A204.1 (cell line): ENCODE measurements at regions not wholly inside any gene's neighbourhood (a gene's known extent, or its start where the extent isn't known, plus 50 kb on each side); places are given as distances from the start of the nearest gene placed in this dataset.
"Not testable (repeated sequence)": the region's sequence is repeated elsewhere in the genome, so short reads cannot be mapped to it uniquely, and the experiment has no call there.

ENCODE experiments used
- FAIRE-seq: peaks from 2 replicates; lab custom pipeline; 2012; peaks lifted over from hg19 to GRCh38; lab: Jason Lieb, UNC

GRCh38 chr6:152811785-152812184 lies 61.2 kb downstream of the VIP start:
- FAIRE-seq = no peak

DNA sequence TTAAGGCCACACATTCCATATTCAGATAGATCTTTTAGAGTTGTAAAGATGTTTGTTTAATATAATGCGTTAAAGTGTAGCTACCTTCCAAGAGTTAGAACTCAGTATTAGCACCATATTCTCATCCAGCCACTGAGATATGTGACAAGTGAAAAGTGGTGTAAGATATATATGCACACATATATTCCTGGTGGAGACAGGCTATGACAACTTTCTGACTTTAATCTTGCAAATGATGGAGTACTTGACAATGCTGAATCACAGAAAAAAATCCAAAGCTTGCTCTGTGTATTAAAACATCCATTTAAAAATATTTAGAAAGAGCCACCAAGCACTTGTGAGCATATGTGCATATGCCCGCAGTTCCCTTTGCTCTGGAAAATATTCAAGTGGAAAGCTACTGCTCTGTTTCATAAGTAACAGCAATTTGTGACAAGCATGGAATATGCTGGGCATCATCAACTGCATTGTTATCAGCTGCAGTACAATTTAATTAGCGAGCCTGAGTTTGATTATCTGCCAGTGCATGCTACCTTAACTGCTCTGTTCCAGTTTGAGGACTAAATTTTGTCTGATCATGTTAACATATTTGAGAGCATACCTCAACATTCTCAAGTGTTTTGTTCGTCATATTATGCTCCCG lies 64.8 kb downstream of the VIP start:
- FAIRE-seq = no peak

- no peak for FAIRE-seq
These were observed 65.5 kb downstream of the VIP start for GRCh38 chr6:152816055-152816454.

- no peak for FAIRE-seq
These were observed 70.9 kb downstream of the VIP start for GRCh38 chr6:152821525-152821924.

- FAIRE-seq = no peak
These were observed 74.1 kb downstream of the VIP start for GRCh38 chr6:152824666-152825065.

DNA sequence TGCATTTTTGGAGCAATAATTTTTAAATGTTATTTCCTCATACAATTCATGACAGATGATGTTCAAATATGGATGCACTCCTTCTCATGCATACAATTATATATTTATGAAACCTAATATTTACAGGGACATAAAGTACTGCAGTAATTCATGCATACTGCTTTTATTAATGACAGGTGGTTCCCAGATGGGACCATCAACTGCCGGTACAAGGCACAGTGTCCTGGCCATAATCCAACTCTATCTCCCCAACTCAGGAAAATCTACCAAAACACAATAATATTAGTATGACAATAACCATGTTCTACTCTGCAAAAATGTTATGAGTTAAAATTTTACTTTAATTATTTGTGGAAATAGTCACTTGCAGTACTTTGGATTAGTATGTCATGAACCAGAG lies 77.8 kb downstream of the VIP start:
- no peak for FAIRE-seq

DNA sequence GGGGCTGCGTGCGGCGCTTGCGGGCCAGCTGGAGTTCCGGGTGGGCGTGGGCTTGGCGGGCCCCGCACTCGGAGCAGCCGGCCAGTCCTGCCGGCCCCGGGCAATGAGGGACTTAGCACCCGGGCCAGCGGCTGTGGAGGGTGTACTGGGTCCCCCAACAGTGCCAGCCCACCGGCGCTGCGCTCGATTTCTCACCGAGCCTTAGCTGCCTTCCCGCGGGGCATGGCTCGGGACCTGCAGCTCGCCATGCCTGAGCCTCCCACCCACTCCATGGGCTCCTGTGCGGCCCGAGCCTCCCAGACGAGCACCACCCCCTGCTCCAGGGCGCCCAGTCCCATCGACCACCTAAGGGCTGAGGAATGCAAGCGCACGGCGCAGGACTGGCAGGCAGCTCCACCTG lies 83.8 kb downstream of the VIP start:
- FAIRE-seq = not testable (repeated sequence)

GRCh38 chr6:152836523-152836922 lies 85.9 kb downstream of the VIP start:
- FAIRE-seq = no peak

DNA sequence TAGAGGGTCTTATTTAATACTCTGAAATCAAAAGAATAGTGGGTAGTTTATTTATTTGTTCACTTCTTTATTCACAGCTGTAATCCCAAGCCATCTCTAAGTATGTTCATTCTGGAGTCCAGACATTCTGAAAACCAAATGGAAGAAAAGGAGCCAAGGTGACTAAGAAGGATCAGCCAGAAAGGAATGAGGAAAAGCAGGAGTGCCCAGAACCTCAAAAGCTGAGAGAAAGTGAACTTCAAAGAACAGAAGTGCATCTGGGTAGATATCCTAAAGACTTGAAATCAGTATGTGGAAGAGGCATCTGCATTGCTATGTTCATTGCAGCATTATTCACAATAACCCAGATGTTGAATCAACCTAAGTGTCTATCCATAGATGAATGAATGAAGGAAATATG lies 94.8 kb downstream of the VIP start:
- FAIRE-seq = no peak

DNA sequence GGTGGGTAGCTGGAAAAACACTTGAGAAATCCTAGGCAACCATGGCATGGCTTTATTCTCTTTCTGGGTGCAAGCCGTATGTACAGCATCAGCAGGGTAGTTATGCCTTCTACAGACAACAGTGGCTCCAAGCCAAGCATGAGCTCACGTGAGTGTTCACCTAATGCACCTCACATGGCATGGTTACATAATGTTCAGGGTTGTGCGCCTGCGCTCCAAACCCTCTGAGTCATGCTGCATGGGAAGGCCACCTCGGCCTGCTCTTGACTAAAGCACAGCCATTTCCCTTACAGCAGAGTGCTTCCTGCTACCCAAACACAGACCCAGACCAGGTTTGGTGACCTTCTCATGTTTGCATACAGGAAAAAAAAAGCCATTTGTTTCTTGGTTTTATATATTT lies 96.2 kb downstream of the VIP start:
- FAIRE-seq = no peak

DNA sequence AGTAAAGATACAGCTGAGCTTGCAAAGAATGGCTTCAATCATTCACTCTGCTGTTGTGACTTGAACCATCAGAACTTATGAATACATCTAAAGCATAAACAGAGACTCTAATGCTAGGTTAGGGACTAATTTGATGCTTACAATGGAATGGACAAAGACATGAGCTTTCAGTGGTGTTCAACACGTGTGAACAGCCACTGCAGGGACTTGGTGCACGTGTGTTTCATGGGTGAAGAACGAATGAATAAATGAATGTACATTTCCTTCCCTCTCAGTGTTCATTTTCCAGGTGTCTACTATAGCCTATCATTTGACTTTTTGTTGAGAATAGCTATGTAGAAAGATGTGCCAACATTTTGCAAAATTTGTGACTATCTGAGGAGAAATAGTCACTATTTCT lies 98.3 kb downstream of the VIP start:
- FAIRE-seq = no peak

DNA sequence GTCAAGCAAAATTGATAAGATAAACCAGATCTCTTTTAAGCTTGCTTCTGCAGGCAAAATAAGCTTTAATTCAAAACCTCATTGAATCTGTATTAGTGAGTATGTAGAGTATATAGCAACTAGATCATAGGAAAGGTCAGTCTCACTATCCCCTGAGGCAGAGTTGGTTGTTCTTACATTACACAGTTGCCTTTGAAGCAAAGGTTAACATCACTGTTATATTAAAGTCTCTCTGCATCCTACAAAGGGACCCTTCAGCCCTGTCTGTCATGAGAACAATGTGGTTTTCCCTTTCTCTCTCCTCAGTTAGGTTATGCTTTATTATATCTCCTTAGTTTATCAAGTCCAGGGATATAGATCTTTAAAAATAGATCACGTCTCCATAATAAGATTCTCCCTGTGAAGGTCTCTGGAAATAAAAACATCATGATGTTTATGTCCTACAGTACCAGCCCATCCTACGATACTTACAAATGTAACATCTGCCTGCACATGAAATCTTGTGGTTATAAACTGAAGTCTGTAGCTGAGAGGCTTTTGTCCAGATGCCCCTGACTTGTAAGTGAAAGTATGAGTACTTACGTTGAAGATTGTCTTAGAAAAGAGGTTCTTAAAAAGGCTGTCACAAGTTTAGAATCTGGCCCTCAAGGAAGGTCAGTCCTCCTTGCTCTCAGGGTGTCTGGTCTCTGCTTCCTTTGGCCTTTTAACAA lies 103.6 kb downstream of the VIP start:
- FAIRE-seq = no peak

DNA sequence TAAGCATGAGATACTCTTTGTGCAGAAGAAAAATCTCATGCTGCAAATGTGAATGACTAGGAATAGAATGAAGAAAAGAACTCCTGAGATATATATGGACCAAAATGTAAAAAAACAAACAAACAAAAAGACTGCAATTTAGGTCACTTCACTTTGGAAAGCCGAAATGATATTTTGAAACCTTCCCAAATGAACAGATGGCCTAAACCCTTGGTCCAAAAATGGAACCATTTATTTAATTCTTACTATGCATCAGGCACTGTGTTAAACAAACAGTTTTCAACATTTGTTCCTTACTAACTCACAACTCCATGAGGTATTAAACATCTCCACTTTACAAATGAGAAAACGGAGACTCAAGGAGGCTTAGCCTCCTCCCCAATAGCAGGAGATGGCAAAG lies 107.5 kb downstream of the VIP start:
- FAIRE-seq = no peak

GRCh38 chr6:152859225-152859624 lies 108.6 kb downstream of the VIP start:
- FAIRE-seq = no peak

DNA sequence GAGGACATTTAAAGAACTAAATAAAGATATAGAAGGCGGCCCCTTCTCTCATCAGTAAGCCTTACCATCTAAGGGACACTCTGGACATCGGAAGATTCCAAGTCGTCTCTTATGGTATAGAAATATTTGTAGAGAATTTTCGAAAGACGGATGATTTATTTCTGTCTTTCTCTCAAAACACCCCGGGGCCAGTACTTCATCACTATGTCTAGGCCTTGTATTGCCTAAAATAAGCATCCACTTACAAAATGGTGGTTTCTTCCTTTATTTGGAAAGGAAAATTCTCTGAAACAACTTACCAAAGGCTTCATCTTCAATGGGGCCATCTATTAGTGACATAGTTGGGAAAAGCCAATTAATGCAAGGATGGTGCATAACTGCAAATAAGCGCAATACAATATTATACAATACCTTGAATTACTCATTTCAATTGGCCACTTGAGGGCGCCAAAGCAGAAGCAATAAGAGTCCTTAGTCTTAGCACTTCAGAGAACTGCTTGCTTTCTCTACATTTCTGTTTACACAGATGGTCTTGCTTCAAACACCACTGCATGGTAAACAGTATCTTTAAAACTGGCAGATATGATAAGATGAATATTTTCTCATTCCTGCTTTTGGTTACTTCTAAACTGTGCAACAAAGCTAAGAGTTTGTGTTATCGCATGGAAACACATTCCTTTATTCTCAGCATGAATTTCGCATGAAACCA lies 113.2 kb downstream of the VIP start:
- peak; percentile 88 for FAIRE-seq

DNA sequence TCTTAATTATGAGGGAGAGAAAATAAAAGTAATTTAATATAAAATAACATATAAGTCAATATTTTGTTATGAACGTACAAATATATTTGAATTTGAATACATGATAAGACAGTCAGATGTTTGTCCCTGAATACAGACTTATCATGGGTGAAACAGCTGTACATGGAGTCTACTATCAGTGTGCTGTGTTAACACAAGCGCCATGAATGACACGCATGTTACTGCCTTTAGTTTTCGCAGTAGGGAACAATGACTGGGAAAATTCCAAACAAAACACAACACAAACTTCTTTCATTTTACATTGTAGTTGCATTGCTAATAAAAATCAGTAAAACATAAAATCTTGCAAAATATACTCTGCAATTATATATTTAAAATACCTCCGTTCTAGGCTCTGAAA lies 108.6 kb downstream of the FBXO5 start:
- FAIRE-seq = no peak

DNA sequence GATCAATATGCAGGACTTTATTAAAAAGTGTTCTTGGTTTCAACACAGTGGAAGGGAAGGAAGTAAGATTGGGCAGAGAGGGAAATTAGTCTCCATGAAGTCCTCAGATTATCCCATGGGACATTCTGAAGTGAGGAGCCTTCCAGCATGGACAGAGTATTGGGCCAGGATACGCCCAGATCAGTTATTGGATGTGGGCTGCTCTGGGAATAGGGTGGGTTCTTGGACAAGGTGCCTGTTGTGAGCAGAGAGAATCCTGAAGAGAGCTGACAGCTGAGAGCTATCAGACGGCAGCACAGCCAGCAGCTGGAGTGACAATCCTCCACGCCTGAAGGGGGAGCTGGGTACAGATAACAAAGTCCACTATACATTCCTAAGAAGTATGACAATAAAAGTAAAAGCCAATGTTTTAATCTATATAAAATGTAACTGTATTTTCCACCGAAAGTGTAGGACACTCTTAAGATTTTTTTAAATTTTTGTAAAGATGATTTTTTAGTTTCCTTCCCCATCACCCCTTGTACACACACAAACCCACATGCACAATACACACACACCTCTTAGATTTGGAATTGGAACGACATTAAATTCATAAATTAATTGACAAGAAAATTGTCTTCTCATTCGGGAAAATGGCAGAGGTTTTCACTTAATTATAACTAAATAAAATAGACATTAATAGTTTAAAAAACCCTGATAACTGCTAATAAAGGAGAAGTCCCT lies 107.8 kb downstream of the FBXO5 start:
- FAIRE-seq = no peak

GRCh38 chr6:152879681-152880080 lies 103.2 kb downstream of the FBXO5 start:
- FAIRE-seq = no peak

DNA sequence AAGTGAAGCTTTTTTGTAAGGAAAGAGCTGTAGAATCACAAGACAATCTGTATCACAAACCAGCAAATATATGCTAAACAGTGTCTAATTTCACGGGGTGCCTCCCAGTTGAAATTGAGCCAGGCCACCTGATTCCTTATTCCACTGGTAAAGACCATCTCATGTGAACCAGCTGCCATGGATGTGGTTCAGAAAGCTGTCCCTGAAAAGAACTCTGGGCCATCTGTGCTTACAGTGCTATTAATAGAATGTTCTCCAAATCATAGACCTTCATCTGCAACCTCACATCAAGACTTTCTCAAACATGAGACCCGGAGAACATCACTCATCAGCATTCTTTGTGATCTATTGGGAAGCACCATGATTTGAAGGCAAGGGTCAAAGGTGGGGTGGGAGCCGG lies 89.7 kb downstream of the FBXO5 start:
- FAIRE-seq = no peak

- FAIRE-seq = no peak
These were observed 85.9 kb downstream of the FBXO5 start for GRCh38 chr6:152896923-152897322.

- FAIRE-seq = peak; percentile 47
These were observed 84.9 kb downstream of the FBXO5 start for GRCh38 chr6:152897807-152898399.

DNA sequence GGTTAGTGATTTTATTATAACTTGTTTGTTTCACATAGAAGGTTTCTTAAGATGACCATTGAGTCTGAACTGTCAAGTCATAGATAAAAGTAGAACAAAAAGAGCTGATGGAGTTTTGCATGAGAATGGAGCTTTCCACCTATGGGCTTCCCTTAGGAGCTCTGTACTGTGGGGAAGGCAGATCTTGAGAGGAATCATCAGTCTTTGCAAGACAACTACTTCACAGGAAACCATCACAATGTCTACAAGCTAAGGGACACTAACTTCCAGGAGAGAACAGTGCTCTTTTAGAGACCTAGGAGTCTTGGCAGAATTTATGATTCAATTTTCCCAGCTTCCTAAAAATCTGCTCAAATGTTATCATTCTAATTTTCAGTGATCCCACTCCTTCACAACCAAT lies 78.2 kb downstream of the FBXO5 start:
- no peak for FAIRE-seq
